A673 (cell line): ENCODE measurements at regions not wholly inside any gene's neighbourhood (a gene's known extent, or its start where the extent isn't known, plus 50 kb on each side); places are given as distances from the start of the nearest gene placed in this dataset.
A peak's percentile ranks its signal among the peaks of the same experiment; 100 is the strongest.

Experiments used
- BruUV-seq: library from RNA; stranded (reverse); fragments of 400-500 nt; replicated peaks from 2 replicates; lab custom pipeline; 2021; lab: Mats Ljungman, UMichigan
- CTCF ChIA-PET: fragments of 300-600 bp; sonication (Branson Sonifier 250); formaldehyde crosslinking; loops from one replicate; lab custom pipeline; 2022; ENCODE audit warnings: antibody characterized with exemption; lab: Charles Lee
- POLR2A ChIA-PET: fragments of 300-600 bp; sonication (Branson Sonifier 250); formaldehyde crosslinking; loops from one replicate; lab custom pipeline; 2022; ENCODE audit warnings: antibody characterized with exemption; ENCODE audit not compliant: low non-redundant PET; lab: Charles Lee
- DNase-seq: peaks from one replicate; pipeline ENCODE4 v3.0.0-alpha.2; 2015; ENCODE audit warnings: low spot score
- H3K27ac ChIP-seq: fragments of 200-600 bp; sonication (generic); 2 replicates; pipeline ENCODE4 v1.5.1; 2016; ENCODE audit warnings: mixed run types, low read depth, mild to moderate bottlenecking, mixed read lengths, antibody characterized with exemption, low read length; ENCODE audit not compliant: poor library complexity, severe bottlenecking
- H3K27me3 ChIP-seq: fragments of 200-600 bp; sonication (generic); replicated peaks from 2 replicates; pipeline ENCODE4 v1.6.1; 2017; ENCODE audit warnings: mixed run types, low read depth, mild to moderate bottlenecking, mixed read lengths, antibody characterized with exemption, low read length; ENCODE audit not compliant: insufficient read depth, poor library complexity
- H3K36me3 ChIP-seq: fragments of 200-600 bp; sonication (generic); 2 replicates; pipeline ENCODE4 v1.6.1; 2016; ENCODE audit warnings: mixed run types, mild to moderate bottlenecking, mixed read lengths, antibody characterized with exemption, low read length; ENCODE audit not compliant: insufficient read depth, poor library complexity, severe bottlenecking
- H3K4me1 ChIP-seq: fragments of 200-600 bp; sonication (generic); 2 replicates; pipeline ENCODE4 v1.6.1; 2017; ENCODE audit warnings: mixed run types, mild to moderate bottlenecking, mixed read lengths, antibody characterized with exemption, low read length; ENCODE audit not compliant: insufficient read depth, poor library complexity, severe bottlenecking
- H3K4me3 ChIP-seq: fragments of 200-600 bp; sonication (generic); 2 replicates; pipeline ENCODE4 v1.5.1; 2016; ENCODE audit warnings: low read depth, mixed run types, mild to moderate bottlenecking, mixed read lengths, low read length; ENCODE audit not compliant: poor library complexity, severe bottlenecking
- H3K9me3 ChIP-seq: fragments of 200-600 bp; sonication (generic); 2 replicates; pipeline ENCODE4 v1.6.1; 2016; ENCODE audit warnings: mixed run types, low read depth, mild to moderate bottlenecking, mixed read lengths, antibody characterized with exemption, low read length; ENCODE audit not compliant: poor library complexity, severe bottlenecking
- EZH2 ChIP-seq: fragments of 200-600 bp; sonication (generic); IDR thresholded peaks from 2 replicates; pipeline ENCODE4 v1.6.1; 2017; ENCODE audit warnings: borderline replicate concordance, low read depth, mild to moderate bottlenecking, mixed read lengths, antibody characterized with exemption, low read length; ENCODE audit not compliant: poor library complexity, severe bottlenecking
- intact Hi-C: fragments of 100-400 bp; cut with micrococcal nuclease; formaldehyde crosslinking; loops from one replicate; pipeline ENCODE4 v1.10.0; 2022; ENCODE audit not compliant: unreplicated experiment
- TF ChIP-seq, protein P1 (sequence below): fragments of 300-800, 200-600 bp; sonication (generic); conservative IDR thresholded peaks from 2 replicates; pipeline ENCODE4 v1.5.1; 2017; ENCODE audit warnings: low read depth, mild to moderate bottlenecking, antibody characterized with exemption, low read length, moderate library complexity, mixed read lengths

DNA sequence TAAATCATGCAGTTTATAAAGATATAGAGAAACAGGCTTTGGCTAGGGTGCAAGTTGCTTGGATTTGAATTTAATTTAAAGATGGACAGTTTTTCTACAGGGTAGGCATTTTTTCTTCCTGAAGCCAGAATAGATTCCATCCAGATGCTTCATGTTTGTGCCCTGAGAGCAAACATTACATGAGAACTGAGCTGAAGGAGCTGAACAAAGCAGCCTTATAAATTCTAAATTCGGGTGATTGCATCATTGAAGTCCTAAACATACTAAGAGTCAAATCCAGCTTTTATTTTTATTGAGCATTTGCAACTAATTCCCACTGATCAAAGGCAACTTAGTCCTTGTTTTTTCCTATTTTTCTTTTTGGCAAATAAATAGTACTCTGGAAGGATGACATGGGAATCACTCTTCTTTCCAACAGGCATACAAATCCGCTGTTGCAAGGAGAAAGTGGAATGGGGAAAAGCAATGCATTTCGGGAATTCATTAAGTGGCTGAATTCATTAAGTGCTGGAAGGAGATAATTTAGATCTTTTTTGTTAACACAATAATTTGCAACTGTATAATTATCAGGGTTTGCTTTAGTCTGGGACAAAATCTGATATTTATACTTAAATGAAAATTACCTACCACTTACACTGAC lies 828.0 kb downstream of the SLC4A3 start:
- peaks cover 6% of the 10 kb centered on the region for H3K4me1 ChIP-seq
- BruUV-seq: no TSS peak
- no peaks in the 10 kb centered on the region for H3K27me3 ChIP-seq
- no peak overlapping the region for H3K4me3 ChIP-seq
- H3K36me3 ChIP-seq: no peaks in the 10 kb centered on the region
- H3K27ac ChIP-seq: no peak overlapping the region
- DNase-seq: no peak
- ChIA-PET CTCF (no interaction called here), POLR2A (no interaction called here)
- intact Hi-C loops: no loop called here
- no peaks in the 10 kb centered on the region for H3K9me3 ChIP-seq
- TF ChIP-seq, protein P1, sequence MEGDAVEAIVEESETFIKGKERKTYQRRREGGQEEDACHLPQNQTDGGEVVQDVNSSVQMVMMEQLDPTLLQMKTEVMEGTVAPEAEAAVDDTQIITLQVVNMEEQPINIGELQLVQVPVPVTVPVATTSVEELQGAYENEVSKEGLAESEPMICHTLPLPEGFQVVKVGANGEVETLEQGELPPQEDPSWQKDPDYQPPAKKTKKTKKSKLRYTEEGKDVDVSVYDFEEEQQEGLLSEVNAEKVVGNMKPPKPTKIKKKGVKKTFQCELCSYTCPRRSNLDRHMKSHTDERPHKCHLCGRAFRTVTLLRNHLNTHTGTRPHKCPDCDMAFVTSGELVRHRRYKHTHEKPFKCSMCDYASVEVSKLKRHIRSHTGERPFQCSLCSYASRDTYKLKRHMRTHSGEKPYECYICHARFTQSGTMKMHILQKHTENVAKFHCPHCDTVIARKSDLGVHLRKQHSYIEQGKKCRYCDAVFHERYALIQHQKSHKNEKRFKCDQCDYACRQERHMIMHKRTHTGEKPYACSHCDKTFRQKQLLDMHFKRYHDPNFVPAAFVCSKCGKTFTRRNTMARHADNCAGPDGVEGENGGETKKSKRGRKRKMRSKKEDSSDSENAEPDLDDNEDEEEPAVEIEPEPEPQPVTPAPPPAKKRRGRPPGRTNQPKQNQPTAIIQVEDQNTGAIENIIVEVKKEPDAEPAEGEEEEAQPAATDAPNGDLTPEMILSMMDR: no peak
- no peak for TF ChIP-seq EZH2

DNA sequence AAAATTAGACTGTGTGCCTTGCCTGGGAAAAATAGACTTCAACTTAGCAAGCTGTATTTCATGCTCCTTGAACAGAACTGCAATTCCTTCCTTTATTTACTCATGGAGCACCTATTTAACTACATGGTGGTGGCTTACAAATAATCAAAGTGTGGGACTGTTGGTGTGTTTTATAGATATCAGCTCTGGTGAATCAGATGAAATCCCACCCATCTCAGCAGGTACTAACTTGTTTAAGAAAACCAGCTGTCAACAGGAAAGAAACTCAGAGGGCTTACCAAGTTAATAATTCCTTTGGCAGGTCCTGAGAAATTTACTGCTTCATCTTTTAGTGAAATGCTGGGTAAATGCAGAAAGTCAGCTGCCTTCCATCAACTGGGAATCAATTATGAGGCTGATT lies 830.6 kb downstream of the SLC4A3 start:
- Histone ChIP-seq H3K9me3 (no peaks in the 10 kb centered on the region), H3K4me3 (no peak overlapping the region), H3K27me3 (no peaks in the 10 kb centered on the region), H3K4me1 (peaks cover 13% of the 10 kb centered on the region), H3K27ac (no peak overlapping the region), H3K36me3 (no peaks in the 10 kb centered on the region)
- peak; percentile 3 for DNase-seq
- no TSS peak for BruUV-seq
- ChIA-PET CTCF (no interaction called here), POLR2A (no interaction called here)
- no peak for TF ChIP-seq EZH2
- TF ChIP-seq, protein P1: no peak
- intact Hi-C loops: no loop called here

DNA sequence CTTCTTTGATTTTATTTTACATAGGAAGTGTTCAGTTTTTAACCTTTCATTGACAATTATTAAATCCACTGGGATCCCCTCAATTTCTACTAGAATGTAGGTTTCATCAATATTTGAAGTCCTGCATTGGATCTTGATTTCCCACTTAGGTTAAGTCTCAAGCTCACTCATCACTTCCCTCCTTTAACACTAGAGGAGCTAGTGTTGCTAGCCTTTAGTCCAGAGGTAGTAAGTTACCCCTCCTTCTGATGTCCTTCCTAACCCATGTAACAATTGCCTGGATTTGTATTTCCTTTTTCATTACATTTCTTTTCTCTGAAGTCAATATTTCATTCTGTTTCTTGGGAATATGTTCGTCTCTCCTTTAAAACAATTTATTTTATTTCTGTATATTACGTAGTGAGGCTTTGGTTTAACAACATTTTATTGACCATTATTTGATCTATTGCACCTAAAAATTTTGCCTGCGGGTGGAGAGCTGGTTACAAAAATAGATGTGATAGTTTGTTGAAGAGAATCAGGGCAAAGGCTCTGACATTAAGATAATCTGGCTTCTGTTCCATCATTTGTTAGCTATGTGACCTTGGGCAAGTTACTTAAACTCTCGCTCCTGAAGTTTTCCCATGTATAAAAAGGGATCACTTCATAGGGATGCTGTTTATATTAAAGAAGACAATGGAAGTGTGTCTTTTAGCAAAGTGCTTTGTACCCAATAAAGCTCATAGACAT lies 833.0 kb downstream of the SLC4A3 start:
- Histone ChIP-seq H3K9me3 (no peaks in the 10 kb centered on the region), H3K27me3 (no peaks in the 10 kb centered on the region), H3K27ac (no peak overlapping the region), H3K36me3 (no peaks in the 10 kb centered on the region), H3K4me1 (peaks cover 10% of the 10 kb centered on the region), H3K4me3 (no peak overlapping the region)
- intact Hi-C loops: no loop called here
- peak; percentile 37 for DNase-seq
- TF ChIP-seq, protein P1: peak; percentile 40; the same call in 1 of the 2 replicates
- TF ChIP-seq EZH2: no peak
- no TSS peak for BruUV-seq
- CTCF ChIA-PET: no interaction called here
- POLR2A ChIA-PET: no interaction called here
